HepG2 (cell line): ENCODE measurements at regions not wholly inside any gene's neighbourhood (a gene's known extent, or its start where the extent isn't known, plus 50 kb on each side); places are given as distances from the start of the nearest gene placed in this dataset.

ENCODE experiments used
- ATAC-seq: fragments of 200-7000 bp; cut with Tn5 transposase; 3 replicates; pipeline ENCODE4 v1.9.1; 2020; ENCODE audit warnings: mild to moderate bottlenecking, moderate library complexity
- BruUV-seq: library from RNA; stranded (reverse); fragments of 400-500 nt; replicated peaks from 2 replicates; lab custom pipeline; 2021; lab: Mats Ljungman, UMichigan
- CTCF ChIA-PET: fragments of 300-600 bp; formaldehyde crosslinking; extraction: SDS; loops from one replicate; lab custom pipeline; 2021; ENCODE audit warnings: low total read pairs, inconsistent platforms, low intra/inter-chr PET ratio; lab: Yijun Ruan, JAX
- POLR2A ChIA-PET: fragments of 350-600 bp; sonication (Branson Sonifier 250); formaldehyde crosslinking; loops from one replicate; lab custom pipeline; 2020; ENCODE audit warnings: antibody characterized with exemption, inconsistent platforms; lab: Yijun Ruan, JAX
- DNase-seq: peaks from one replicate; pipeline ENCODE4 v3.0.0-alpha.2; 2015; ENCODE audit warnings: low spot score
- FAIRE-seq: peaks from 3 replicates; lab custom pipeline; 2011; peaks lifted over from hg19 to GRCh38; lab: Jason Lieb, UNC
- H2AFZ ChIP-seq: one replicate; pipeline ENCODE4 v1.6.1; 2011; ENCODE audit warnings: low read length, inconsistent platforms
- H3K27ac ChIP-seq: fragments of 300-600 bp; 3 replicates; pipeline ENCODE4 v1.8.0; 2011; ENCODE audit warnings: mixed run types, mild to moderate bottlenecking, mixed read lengths, low read length, inconsistent platforms; ENCODE audit not compliant: insufficient read depth; ENCODE audit errors: extremely low read length
- H3K27me3 ChIP-seq, 2 experiments: fragments of 200-600 bp in 1 of 2; 2 replicates in 1 of 2; 3 replicates in 1 of 2; pipeline versions ENCODE4 v1.6.0 to v1.8.0; 2011; ENCODE audit warnings: low read length in 2 of 2, mild to moderate bottlenecking in 2 of 2, moderate library complexity in 2 of 2, inconsistent platforms in 1 of 2; ENCODE audit not compliant: insufficient read depth in 2 of 2, control insufficient read depth in 1 of 2
- H3K36me3 ChIP-seq, 2 experiments: fragments of 200-600 bp in 1 of 2; replicated peaks in 1 of 2; 2 replicates in 1 of 2; 3 replicates in 1 of 2; pipeline versions ENCODE4 v1.5.1 to v1.8.0; 2011; ENCODE audit warnings: low read length in 2 of 2, inconsistent platforms in 1 of 2; ENCODE audit not compliant: insufficient read depth in 2 of 2, control insufficient read depth in 1 of 2
- H3K4me1 ChIP-seq: 2 replicates; pipeline ENCODE4 v1.5.1; 2012; ENCODE audit warnings: low read length, inconsistent platforms; ENCODE audit not compliant: insufficient read depth
- H3K4me2 ChIP-seq: 2 replicates; pipeline ENCODE4 v1.6.0; 2011; ENCODE audit warnings: low read depth, low read length, inconsistent platforms
- H3K4me3 ChIP-seq, 3 experiments: fragments of 200-600 bp in 1 of 3; sonication (generic), shearing (Covaris generic) in 1 of 3; replicated peaks in 1 of 3; 2 replicates each; pipeline ENCODE4 v1.5.1; 2011 to 2016; ENCODE audit warnings: low read length in 3 of 3, inconsistent platforms in 2 of 3, low read depth in 2 of 3, mild to moderate bottlenecking in 2 of 3, control low read depth in 1 of 3, mixed read lengths in 1 of 3; ENCODE audit not compliant: insufficient read depth in 1 of 3
- H3K79me2 ChIP-seq: one replicate; pipeline ENCODE4 v1.6.1; 2011; ENCODE audit warnings: low read length, inconsistent platforms; ENCODE audit not compliant: insufficient read depth
- H3K9ac ChIP-seq: 2 replicates; pipeline ENCODE4 v1.6.0; 2011; ENCODE audit warnings: mild to moderate bottlenecking, low read depth, low read length, inconsistent platforms; ENCODE audit not compliant: insufficient read depth
- H3K9me3 ChIP-seq: 2 replicates; pipeline ENCODE4 v1.5.1; 2012; ENCODE audit warnings: mild to moderate bottlenecking, low read length
- H4K20me1 ChIP-seq: 2 replicates; pipeline ENCODE4 v1.6.0; 2011; ENCODE audit warnings: inconsistent platforms, mild to moderate bottlenecking, low read length, moderate library complexity; ENCODE audit not compliant: insufficient read depth
- FIP1L1 ChIP-seq: fragments of 200-400 bp; formaldehyde crosslinking; IDR thresholded peaks from 2 replicates; pipeline ENCODE4 v1.6.1; 2018; ENCODE audit warnings: low read depth, mild to moderate bottlenecking, low read length, moderate library complexity, borderline replicate concordance; ENCODE audit not compliant: insufficient read depth
- FOSL1 ChIP-seq: sonication (generic); formaldehyde crosslinking; IDR thresholded peaks from 2 replicates; pipeline ENCODE4 v1.9.0; 2021; ENCODE audit warnings: missing genetic modification reagents, borderline replicate concordance
- MAZ ChIP-seq, 2 experiments: sonication (generic) in 1 of 2; formaldehyde crosslinking in 1 of 2; IDR thresholded peaks; 2 replicates each; pipeline versions ENCODE4 v1.5.0 to v1.6.1; 2012 to 2020; ENCODE audit warnings: low read depth in 2 of 2, mild to moderate bottlenecking in 2 of 2, borderline replicate concordance in 1 of 2, improper control_type of control experiment in 1 of 2, low read length in 1 of 2, missing genetic modification reagents in 1 of 2, moderate library complexity in 1 of 2
- NFATC3 ChIP-seq: sonication (generic); formaldehyde crosslinking; IDR thresholded peaks from 2 replicates; pipeline ENCODE4 v1.5.1; 2020; ENCODE audit warnings: mild to moderate bottlenecking, missing genetic modification reagents
- PHF5A ChIP-seq: IDR thresholded peaks from one replicate; pipeline ENCODE4 v1.6.1; 2018; ENCODE audit warnings: low read depth, missing genetic modification reagents; ENCODE audit not compliant: unreplicated experiment
- ZFYVE20 ChIP-seq: sonication (generic); formaldehyde crosslinking; IDR thresholded peaks from 2 replicates; pipeline ENCODE4 v1.8.0; 2023; ENCODE audit warnings: low read depth, mild to moderate bottlenecking, moderate library complexity, missing genetic modification reagents, borderline replicate concordance
- WGBS: methylation state at CpG from one replicate; pipeline ENCODE4 v1.1.6; 2017; ENCODE audit warnings: low lambda C conversion rate; 5-methylcytosine and 5-hydroxymethylcytosine counted together
- in situ Hi-C: cut with HindIII; loops from 2 replicates; pipeline ENCODE4 v1.10.0; 2017; ENCODE audit warnings: low pct_unique_long_range_greater_than_20kb; ENCODE audit not compliant: extremely low pct_ligation_motif_present
- intact Hi-C: fragments of 100-400 bp; cut with micrococcal nuclease; formaldehyde crosslinking; loops from one replicate; pipeline ENCODE4 v1.10.0; 2022; ENCODE audit not compliant: unreplicated experiment
- TF ChIP-seq, protein P1 (sequence below), 2 experiments: sonication (generic) in 1 of 2; formaldehyde crosslinking in 1 of 2; IDR thresholded peaks; 2 replicates each; pipeline versions ENCODE4 v1.6.1 to v1.9.0; 2014 to 2022; ENCODE audit warnings: antibody characterized with exemption in 1 of 2, borderline replicate concordance in 1 of 2, inconsistent platforms in 1 of 2, low read depth in 1 of 2, missing genetic modification reagents in 1 of 2
- TF ChIP-seq, protein P2 (sequence below): sonication (generic); formaldehyde crosslinking; IDR thresholded peaks from 2 replicates; pipeline ENCODE4 v1.9.0; 2022; ENCODE audit warnings: low read depth, missing genetic modification reagents
- TF ChIP-seq, protein P3 (sequence below): sonication (generic); formaldehyde crosslinking; IDR thresholded peaks from 2 replicates; pipeline ENCODE4 v1.5.1; 2020; ENCODE audit warnings: missing genetic modification reagents, mild to moderate bottlenecking, borderline replicate concordance
- TF ChIP-seq, protein P4 (sequence below): fragments of 450-650 bp; IDR thresholded peaks from 2 replicates; pipeline ENCODE4 v1.6.1; 2017; ENCODE audit warnings: mild to moderate bottlenecking

DNA sequence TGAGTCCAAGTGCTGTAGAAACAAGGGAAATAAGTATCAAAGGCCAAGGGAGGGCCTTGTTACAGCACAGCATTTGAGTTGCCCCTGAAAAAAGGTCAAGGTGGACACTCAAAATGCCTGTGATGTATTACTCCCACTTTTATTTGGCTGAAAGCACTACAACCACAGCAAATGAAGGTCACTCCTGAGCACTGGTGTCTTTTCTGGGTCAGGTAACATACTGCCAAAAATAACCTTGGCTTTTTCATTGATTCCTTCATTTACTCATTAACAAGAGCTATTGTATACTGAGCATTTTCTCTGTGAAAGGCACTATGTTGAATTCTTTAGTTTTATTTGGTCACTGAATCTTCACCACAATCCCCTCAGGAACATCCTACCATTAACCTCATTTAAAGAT, 590.3 kb downstream of the BCL11A start (continued):
- TF ChIP-seq, protein P1, sequence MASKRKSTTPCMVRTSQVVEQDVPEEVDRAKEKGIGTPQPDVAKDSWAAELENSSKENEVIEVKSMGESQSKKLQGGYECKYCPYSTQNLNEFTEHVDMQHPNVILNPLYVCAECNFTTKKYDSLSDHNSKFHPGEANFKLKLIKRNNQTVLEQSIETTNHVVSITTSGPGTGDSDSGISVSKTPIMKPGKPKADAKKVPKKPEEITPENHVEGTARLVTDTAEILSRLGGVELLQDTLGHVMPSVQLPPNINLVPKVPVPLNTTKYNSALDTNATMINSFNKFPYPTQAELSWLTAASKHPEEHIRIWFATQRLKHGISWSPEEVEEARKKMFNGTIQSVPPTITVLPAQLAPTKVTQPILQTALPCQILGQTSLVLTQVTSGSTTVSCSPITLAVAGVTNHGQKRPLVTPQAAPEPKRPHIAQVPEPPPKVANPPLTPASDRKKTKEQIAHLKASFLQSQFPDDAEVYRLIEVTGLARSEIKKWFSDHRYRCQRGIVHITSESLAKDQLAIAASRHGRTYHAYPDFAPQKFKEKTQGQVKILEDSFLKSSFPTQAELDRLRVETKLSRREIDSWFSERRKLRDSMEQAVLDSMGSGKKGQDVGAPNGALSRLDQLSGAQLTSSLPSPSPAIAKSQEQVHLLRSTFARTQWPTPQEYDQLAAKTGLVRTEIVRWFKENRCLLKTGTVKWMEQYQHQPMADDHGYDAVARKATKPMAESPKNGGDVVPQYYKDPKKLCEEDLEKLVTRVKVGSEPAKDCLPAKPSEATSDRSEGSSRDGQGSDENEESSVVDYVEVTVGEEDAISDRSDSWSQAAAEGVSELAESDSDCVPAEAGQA (IDR thresholded peaks at IDR 0.05; ENCODE audit: low read depth) = no peak
- TF ChIP-seq, protein P1 (CRISPR knock-in tag; IDR thresholded peaks at IDR 0.05; ENCODE audit: borderline replicate concordance) = no peak
- TF ChIP-seq PHF5A (no peak), FIP1L1 (no peak), FOSL1 (CRISPR knock-in tag) (no peak)

- ATAC-seq (no peak), DNase-seq (no peak), FAIRE-seq (no peak)
- Histone ChIP-seq H3K4me3 (no peak overlapping the region), H3K9ac (no peak overlapping the region), H3K79me2 (no peaks in the 10 kb centered on the region), H3K36me3 (no peaks in the 10 kb centered on the region), H3K9me3 (no peaks in the 10 kb centered on the region), H3K4me2 (no peak overlapping the region), H3K4me1 (no peaks in the 10 kb centered on the region), H2AFZ (no peak overlapping the region), H4K20me1 (no peaks in the 10 kb centered on the region), H3K27ac (no peak overlapping the region), H3K27me3 (no peaks in the 10 kb centered on the region)
- intact Hi-C loops (no loop called here), in situ Hi-C loops (no loop called here)
- BruUV-seq = no TSS peak
- WGBS = 11% methylated on average over 2 of the region's 2 CpGs
- POLR2A ChIA-PET = no interaction called here
- CTCF ChIA-PET = no interaction called here
- TF ChIP-seq NFATC3 (CRISPR knock-in tag) (no peak), ZFYVE20 (no peak), MAZ (IDR thresholded peaks at IDR 0.05; ENCODE audit: borderline replicate concordance, low read depth, low read length) (no peak), MAZ (CRISPR knock-in tag; IDR thresholded peaks at IDR 0.05; ENCODE audit: low read depth) (no peak)
- TF ChIP-seq, protein P2, sequence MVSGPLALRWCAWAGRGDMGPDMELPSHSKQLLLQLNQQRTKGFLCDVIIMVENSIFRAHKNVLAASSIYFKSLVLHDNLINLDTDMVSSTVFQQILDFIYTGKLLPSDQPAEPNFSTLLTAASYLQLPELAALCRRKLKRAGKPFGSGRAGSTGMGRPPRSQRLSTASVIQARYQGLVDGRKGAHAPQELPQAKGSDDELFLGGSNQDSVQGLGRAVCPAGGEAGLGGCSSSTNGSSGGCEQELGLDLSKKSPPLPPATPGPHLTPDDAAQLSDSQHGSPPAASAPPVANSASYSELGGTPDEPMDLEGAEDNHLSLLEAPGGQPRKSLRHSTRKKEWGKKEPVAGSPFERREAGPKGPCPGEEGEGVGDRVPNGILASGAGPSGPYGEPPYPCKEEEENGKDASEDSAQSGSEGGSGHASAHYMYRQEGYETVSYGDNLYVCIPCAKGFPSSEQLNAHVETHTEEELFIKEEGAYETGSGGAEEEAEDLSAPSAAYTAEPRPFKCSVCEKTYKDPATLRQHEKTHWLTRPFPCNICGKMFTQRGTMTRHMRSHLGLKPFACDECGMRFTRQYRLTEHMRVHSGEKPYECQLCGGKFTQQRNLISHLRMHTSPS (CRISPR knock-in tag) = no peak
- TF ChIP-seq, protein P3, sequence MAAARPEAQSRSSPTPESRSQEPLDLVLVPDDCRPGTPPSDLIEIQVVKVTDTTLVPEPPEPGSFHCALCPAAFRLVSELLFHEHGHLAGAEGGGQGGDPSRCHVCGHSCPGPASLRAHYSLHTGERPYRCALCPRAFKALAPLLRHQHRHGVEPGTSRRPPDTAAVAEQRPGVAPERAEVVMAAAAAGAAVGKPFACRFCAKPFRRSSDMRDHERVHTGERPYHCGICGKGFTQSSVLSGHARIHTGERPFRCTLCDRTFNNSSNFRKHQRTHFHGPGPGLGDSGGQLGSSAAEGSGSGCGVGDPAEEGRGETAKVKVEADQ (CRISPR knock-in tag) = no peak
- TF ChIP-seq, protein P4, sequence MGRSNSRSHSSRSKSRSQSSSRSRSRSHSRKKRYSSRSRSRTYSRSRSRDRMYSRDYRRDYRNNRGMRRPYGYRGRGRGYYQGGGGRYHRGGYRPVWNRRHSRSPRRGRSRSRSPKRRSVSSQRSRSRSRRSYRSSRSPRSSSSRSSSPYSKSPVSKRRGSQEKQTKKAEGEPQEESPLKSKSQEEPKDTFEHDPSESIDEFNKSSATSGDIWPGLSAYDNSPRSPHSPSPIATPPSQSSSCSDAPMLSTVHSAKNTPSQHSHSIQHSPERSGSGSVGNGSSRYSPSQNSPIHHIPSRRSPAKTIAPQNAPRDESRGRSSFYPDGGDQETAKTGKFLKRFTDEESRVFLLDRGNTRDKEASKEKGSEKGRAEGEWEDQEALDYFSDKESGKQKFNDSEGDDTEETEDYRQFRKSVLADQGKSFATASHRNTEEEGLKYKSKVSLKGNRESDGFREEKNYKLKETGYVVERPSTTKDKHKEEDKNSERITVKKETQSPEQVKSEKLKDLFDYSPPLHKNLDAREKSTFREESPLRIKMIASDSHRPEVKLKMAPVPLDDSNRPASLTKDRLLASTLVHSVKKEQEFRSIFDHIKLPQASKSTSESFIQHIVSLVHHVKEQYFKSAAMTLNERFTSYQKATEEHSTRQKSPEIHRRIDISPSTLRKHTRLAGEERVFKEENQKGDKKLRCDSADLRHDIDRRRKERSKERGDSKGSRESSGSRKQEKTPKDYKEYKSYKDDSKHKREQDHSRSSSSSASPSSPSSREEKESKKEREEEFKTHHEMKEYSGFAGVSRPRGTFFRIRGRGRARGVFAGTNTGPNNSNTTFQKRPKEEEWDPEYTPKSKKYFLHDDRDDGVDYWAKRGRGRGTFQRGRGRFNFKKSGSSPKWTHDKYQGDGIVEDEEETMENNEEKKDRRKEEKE = no peak
Observed at GRCh38 chr2:59961746-59962145, 591.7 kb downstream of the BCL11A start.
